Ovary (tissue), 3 donors: ENCODE measurements at regions not wholly inside any gene's neighbourhood (a gene's known extent, or its start where the extent isn't known, plus 50 kb on each side); places are given as distances from the start of the nearest gene placed in this dataset.

ENCODE experiments used
- CTCF ChIP-seq, 3 donors: fragments of 450-650 bp in 2 of 3; fragments of 200-600 bp in 1 of 3; IDR thresholded peaks; one replicate each; pipeline versions ENCODE4 v1.5.1 to v1.8.0; 2016 to 2022; ENCODE audit warnings: antibody characterized with exemption in 3 of 3, mild to moderate bottlenecking in 1 of 3
- POLR2A ChIP-seq: fragments of 450-650 bp; IDR thresholded peaks from one replicate; pipeline ENCODE4 v1.6.1; 2017; ENCODE audit warnings: antibody characterized with exemption, mild to moderate bottlenecking, moderate library complexity
- donor health status: DM: no; HTN: no; CAD: no.

- TF ChIP-seq CTCF (IDR thresholded peaks at IDR 0.05) (no peak), POLR2A (no peak)
Observed at GRCh38 chr6:141133346-141133745, 999.4 kb upstream of the GJE1 start.
